ENCODE measurements at regions not wholly inside any gene's neighbourhood (a gene's known extent, or its start where the extent isn't known, plus 50 kb on each side); places are given as distances from the start of the nearest gene placed in this dataset.

DNA sequence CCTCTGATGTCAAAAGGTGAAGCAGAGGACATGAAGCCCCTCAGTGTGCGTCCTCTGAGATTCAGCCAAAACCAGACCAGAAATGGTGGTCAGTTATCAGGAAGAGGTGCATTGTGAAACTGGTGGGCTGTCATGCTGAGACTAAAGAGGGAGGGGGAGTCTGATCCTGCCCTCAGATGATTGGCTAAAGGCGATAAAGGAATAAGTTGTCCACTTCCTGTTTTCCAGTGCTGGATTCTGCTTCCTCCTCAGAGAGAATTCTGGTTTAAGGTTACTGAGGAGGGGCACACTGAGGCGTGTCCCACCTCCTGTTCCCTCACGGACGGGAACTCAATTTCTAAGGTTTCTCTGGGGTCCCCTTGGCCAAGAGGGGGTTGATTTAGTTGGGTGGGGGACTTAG, 97.0 kb upstream of the UBE3A start:
- TF ChIP-seq, protein P1, sequence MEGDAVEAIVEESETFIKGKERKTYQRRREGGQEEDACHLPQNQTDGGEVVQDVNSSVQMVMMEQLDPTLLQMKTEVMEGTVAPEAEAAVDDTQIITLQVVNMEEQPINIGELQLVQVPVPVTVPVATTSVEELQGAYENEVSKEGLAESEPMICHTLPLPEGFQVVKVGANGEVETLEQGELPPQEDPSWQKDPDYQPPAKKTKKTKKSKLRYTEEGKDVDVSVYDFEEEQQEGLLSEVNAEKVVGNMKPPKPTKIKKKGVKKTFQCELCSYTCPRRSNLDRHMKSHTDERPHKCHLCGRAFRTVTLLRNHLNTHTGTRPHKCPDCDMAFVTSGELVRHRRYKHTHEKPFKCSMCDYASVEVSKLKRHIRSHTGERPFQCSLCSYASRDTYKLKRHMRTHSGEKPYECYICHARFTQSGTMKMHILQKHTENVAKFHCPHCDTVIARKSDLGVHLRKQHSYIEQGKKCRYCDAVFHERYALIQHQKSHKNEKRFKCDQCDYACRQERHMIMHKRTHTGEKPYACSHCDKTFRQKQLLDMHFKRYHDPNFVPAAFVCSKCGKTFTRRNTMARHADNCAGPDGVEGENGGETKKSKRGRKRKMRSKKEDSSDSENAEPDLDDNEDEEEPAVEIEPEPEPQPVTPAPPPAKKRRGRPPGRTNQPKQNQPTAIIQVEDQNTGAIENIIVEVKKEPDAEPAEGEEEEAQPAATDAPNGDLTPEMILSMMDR (IDR thresholded peaks at IDR 0.05; ENCODE audit: extremely low read depth in 1 of 2, insufficient read depth in 1 of 2, low read depth in 1 of 2, low read length in 2 of 2) = no peak
- TF ChIP-seq POLR2AphosphoS5 (IDR thresholded peaks at IDR 0.05; ENCODE audit: insufficient read depth, low read depth, low read length) = no peak
